Natural killer cell (primary cell): ENCODE measurements at regions not wholly inside any gene's neighbourhood (a gene's known extent, or its start where the extent isn't known, plus 50 kb on each side); places are given as distances from the start of the nearest gene placed in this dataset.

Experiments used
- ATAC-seq, 3 donors: fragments of 150-1000 bp in 2 of 3; fragments of 200-7000 bp in 1 of 3; cut with Tn5 transposase; 1 replicate in 1 of 3; 2 replicates in 2 of 3; pipeline ENCODE4 v1.10.0; 2021; ENCODE audit warnings: mild to moderate bottlenecking in 2 of 3, moderate library complexity in 2 of 3
- DNase-seq, 2 donors: peaks; one replicate each; pipeline versions ENCODE4 v3.0.0 to v3.0.0-alpha.2; 2013 to 2021; ENCODE audit warnings: mixed read lengths in 1 of 2
- H3K27ac ChIP-seq: one replicate; pipeline ENCODE4 v1.5.1; 2013; ENCODE audit warnings: mild to moderate bottlenecking, low read length
- H3K27me3 ChIP-seq: one replicate; pipeline ENCODE4 v1.6.1; 2013; ENCODE audit warnings: low read length; ENCODE audit not compliant: control insufficient read depth, insufficient read depth
- H3K36me3 ChIP-seq: one replicate; pipeline ENCODE4 v1.6.1; 2013; ENCODE audit warnings: low read length; ENCODE audit not compliant: control insufficient read depth, insufficient read depth
- H3K4me1 ChIP-seq: one replicate; pipeline ENCODE4 v1.6.1; 2013; ENCODE audit warnings: low read length; ENCODE audit not compliant: control insufficient read depth, insufficient read depth
- H3K4me3 ChIP-seq: one replicate; pipeline ENCODE4 v1.5.1; 2013; ENCODE audit warnings: low read length
- H3K9me3 ChIP-seq: one replicate; pipeline ENCODE4 v1.6.1; 2013; ENCODE audit warnings: low read length; ENCODE audit not compliant: control insufficient read depth, insufficient read depth
- H3K27ac Mint-ChIP-seq, 2 donors: one replicate each; pipeline ENCODE4 v1.8.0; 2022; ENCODE audit warnings: mild to moderate bottlenecking in 2 of 2, mixed read lengths in 2 of 2, moderate library complexity in 1 of 2
- H3K27me3 Mint-ChIP-seq, 2 donors: one replicate each; pipeline ENCODE4 v1.8.0; 2022; ENCODE audit warnings: low read depth in 2 of 2, mixed read lengths in 2 of 2
- H3K36me3 Mint-ChIP-seq: one replicate; pipeline ENCODE4 v1.8.0; 2022; ENCODE audit warnings: mixed read lengths
- H3K4me1 Mint-ChIP-seq, 2 donors: one replicate each; pipeline ENCODE4 v1.8.0; 2022; ENCODE audit warnings: mixed read lengths in 2 of 2
- H3K4me3 Mint-ChIP-seq: one replicate; pipeline ENCODE4 v1.8.0; 2022; ENCODE audit warnings: mild to moderate bottlenecking, moderate library complexity, mixed read lengths
- H3K9me3 Mint-ChIP-seq, 2 donors: one replicate each; pipeline ENCODE4 v1.8.0; 2022; ENCODE audit warnings: mixed read lengths in 2 of 2
- CTCF ChIP-seq: fragments of 200-600 bp; IDR thresholded peaks from one replicate; pipeline ENCODE4 v1.8.0; 2022; ENCODE audit warnings: antibody characterized with exemption
- WGBS: methylation state at CpG from one replicate; pipeline ENCODE4 v1.1.7; 2013; ENCODE audit warnings: missing lambda C conversion rate; ENCODE audit not compliant: insufficient coverage; 5-methylcytosine and 5-hydroxymethylcytosine counted together
- intact Hi-C: fragments of 100-400 bp; cut with micrococcal nuclease; formaldehyde crosslinking; loops from one replicate; pipeline ENCODE4 v1.14.2; 2022

- no peaks in the 10 kb centered on the region for H3K27me3 ChIP-seq
- H3K4me3 ChIP-seq, result peak overlapping the region; percentile 95
- no peak for ATAC-seq
- peaks cover 13% of the 10 kb centered on the region for H3K4me1 ChIP-seq
- Mint-ChIP-seq H3K9me3 (no peaks in the 10 kb centered on the region), H3K36me3 (no peaks in the 10 kb centered on the region), H3K4me3 (peak overlapping the region; percentile 88), H3K27ac (peak overlapping the region; percentile 92 to 94), H3K27me3 (no peaks in the 10 kb centered on the region), H3K4me1 (peaks cover 45 to 53% of the 10 kb centered on the region in 2 donors)
- TF ChIP-seq CTCF, result no peak
- DNase-seq, result no peak
- H3K27ac ChIP-seq, result peak overlapping the region; percentile 98
- H3K36me3 ChIP-seq, result no peaks in the 10 kb centered on the region
- no peaks in the 10 kb centered on the region for H3K9me3 ChIP-seq
- intact Hi-C loops, result no loop called here
- WGBS, result 0% methylated on average over 23 of the region's 23 CpGs
Observed at GRCh38 chr9:94166976-94167346, 82.7 kb downstream of the PTPDC1 start.

GRCh38 chr9:94167376-94167890, 83.2 kb downstream of the PTPDC1 start:
- WGBS, result 0% methylated on average over 4 of the region's 5 CpGs
- no peak for DNase-seq
- H3K4me1 Mint-ChIP-seq, result peaks cover 47 to 58% of the 10 kb centered on the region in 2 donors
- H3K36me3 Mint-ChIP-seq, result no peaks in the 10 kb centered on the region
- H3K4me3 Mint-ChIP-seq, result peak overlapping the region; percentile 88
- no peaks in the 10 kb centered on the region for H3K9me3 ChIP-seq
- H3K27ac Mint-ChIP-seq, result peak overlapping the region; percentile 92 to 94
- peaks cover 13% of the 10 kb centered on the region for H3K4me1 ChIP-seq
- H3K9me3 Mint-ChIP-seq, result no peaks in the 10 kb centered on the region
- H3K27me3 Mint-ChIP-seq, result no peaks in the 10 kb centered on the region
- no peaks in the 10 kb centered on the region for H3K27me3 ChIP-seq
- H3K4me3 ChIP-seq, result peak overlapping the region; percentile 95
- peak overlapping the region; percentile 98 for H3K27ac ChIP-seq
- H3K36me3 ChIP-seq, result no peaks in the 10 kb centered on the region
- no peak for ATAC-seq
- TF ChIP-seq CTCF, result no peak
- intact Hi-C loops, result no loop called here

- intact Hi-C loops, result no loop called here
- H3K4me3 ChIP-seq, result no peak overlapping the region
- 34% methylated on average over 8 of the region's 10 CpGs for WGBS
Observed at GRCh38 chr9:94168203-94169000, 84.1 kb downstream of the PTPDC1 start.

More at GRCh38 chr9:94168203-94169000, 84.1 kb downstream of the PTPDC1 start:
- TF ChIP-seq CTCF, result no peak
- peak overlapping the region; percentile 98 for H3K27ac ChIP-seq
- DNase-seq (no peak), ATAC-seq (no peak)
- no peaks in the 10 kb centered on the region for H3K27me3 ChIP-seq
- H3K27me3 Mint-ChIP-seq, result no peaks in the 10 kb centered on the region
- peak overlapping the region; percentile 88 for H3K4me3 Mint-ChIP-seq
- H3K27ac Mint-ChIP-seq, result peak overlapping the region; percentile 92 to 94
- H3K9me3 Mint-ChIP-seq, result no peaks in the 10 kb centered on the region
- H3K36me3 ChIP-seq, result no peaks in the 10 kb centered on the region
- H3K9me3 ChIP-seq, result no peaks in the 10 kb centered on the region
- H3K4me1 ChIP-seq, result peaks cover 18% of the 10 kb centered on the region
- H3K36me3 Mint-ChIP-seq, result no peaks in the 10 kb centered on the region
- H3K4me1 Mint-ChIP-seq, result peaks cover 57 to 68% of the 10 kb centered on the region in 2 donors
